Gastrocnemius medialis (tissue), 4 donors: ENCODE measurements at regions not wholly inside any gene's neighbourhood (a gene's known extent, or its start where the extent isn't known, plus 50 kb on each side); places are given as distances from the start of the nearest gene placed in this dataset.

ENCODE experiments used
- ATAC-seq, 2 donors: fragments of 150-250 bp; one replicate each; pipeline ENCODE4 v1.9.1; 2016
- DNase-seq, 2 donors: peaks; one replicate each; pipeline ENCODE4 v3.0.0-alpha.2; 2019
- H3K27ac ChIP-seq, 4 donors: fragments of 200-600 bp; sonication (generic); 1 replicate in 1 of 4; 2 replicates in 3 of 4; pipeline ENCODE4 v1.5.1; 2016 to 2018; ENCODE audit warnings: mild to moderate bottlenecking in 2 of 4, moderate library complexity in 1 of 4
- H3K27me3 ChIP-seq, 3 donors: fragments of 200-600 bp; sonication (generic) in 2 of 3; 1 replicate in 1 of 3; 2 replicates in 2 of 3; pipeline versions ENCODE4 v1.5.1 to v1.6.0; 2016 to 2019; ENCODE audit warnings: mild to moderate bottlenecking in 1 of 3, moderate library complexity in 1 of 3
- H3K36me3 ChIP-seq, 2 donors: fragments of 200-600 bp; sonication (generic) in 1 of 2; one replicate each; pipeline ENCODE4 v1.5.1; 2017 to 2018
- H3K4me1 ChIP-seq, 2 donors: fragments of 200-600 bp; sonication (generic) in 1 of 2; one replicate each; pipeline ENCODE4 v1.5.1; 2016 to 2017; ENCODE audit warnings: mild to moderate bottlenecking in 2 of 2
- H3K4me3 ChIP-seq, 4 donors: fragments of 200-600 bp; sonication (generic) in 3 of 4; 1 replicate in 1 of 4; 2 replicates in 3 of 4; pipeline ENCODE4 v1.5.1; 2016 to 2019; ENCODE audit warnings: mild to moderate bottlenecking in 2 of 4
- H3K9me3 ChIP-seq, 3 donors: fragments of 200-600 bp; sonication (generic) in 2 of 3; 1 replicate in 1 of 3; 2 replicates in 2 of 3; pipeline ENCODE4 v1.5.1; 2016 to 2019
- POLR2A ChIP-seq, 2 donors: fragments of 450-650 bp; IDR thresholded peaks; one replicate each; pipeline ENCODE4 v1.6.1; 2017; ENCODE audit warnings: antibody characterized with exemption in 2 of 2, mild to moderate bottlenecking in 2 of 2, moderate library complexity in 2 of 2
- in situ Hi-C, 4 donors: fragments of 200-750 bp; cut with MboI; loops; one replicate each; pipeline versions ENCODE4 v1.15.0 to v1.8.0; 2017; ENCODE audit warnings: low sequenced_read_pairs in 4 of 4
- intact Hi-C: fragments of 100-400 bp; cut with DNase I; formaldehyde crosslinking; loops from one replicate; pipeline ENCODE4 v1.15.1; 2023; ENCODE audit warnings: low total_unique reads
- TF ChIP-seq, protein P1 (sequence below), 5 experiments: fragments of 450-650 bp in 3 of 5; fragments of 200-600 bp in 2 of 5; sonication (generic) in 2 of 5; IDR thresholded peaks in 4 of 5; conservative IDR thresholded peaks in 1 of 5; 1 replicate in 4 of 5; 2 replicates in 1 of 5; pipeline ENCODE4 v1.5.1; 2016 to 2019; ENCODE audit warnings: antibody characterized with exemption in 5 of 5, mild to moderate bottlenecking in 3 of 5, moderate library complexity in 3 of 5

DNA sequence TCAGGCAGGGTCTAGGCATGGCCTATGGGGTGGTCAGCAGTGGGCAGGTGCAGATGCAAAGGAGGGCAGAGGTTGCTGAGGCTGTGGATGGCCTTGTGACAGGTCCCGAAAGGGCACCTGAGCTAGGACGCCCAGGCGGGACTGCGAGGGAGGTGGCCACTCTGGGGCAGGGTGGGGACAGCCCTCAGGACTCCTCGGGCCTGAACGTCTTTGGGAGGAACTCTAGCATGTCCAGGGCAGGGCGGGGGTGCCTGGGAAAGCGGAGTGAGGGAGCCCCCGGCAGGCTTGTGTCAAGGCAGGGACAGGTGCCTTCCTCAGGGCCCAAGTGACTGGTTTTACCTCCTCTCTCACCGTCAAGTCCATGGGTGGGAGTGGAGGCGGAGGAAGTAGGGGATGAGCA, 125.4 kb upstream of the WNT4 start:
- in situ Hi-C loops = no loop called here
- no peak overlapping the region for H3K4me3 ChIP-seq
- no peaks in the 10 kb centered on the region for H3K4me1 ChIP-seq
- no peaks in the 10 kb centered on the region for H3K9me3 ChIP-seq
- H3K27ac ChIP-seq = no peak overlapping the region
- DNase-seq (no peak), ATAC-seq (no peak)
- H3K36me3 ChIP-seq = no peaks in the 10 kb centered on the region
- intact Hi-C loops = no loop called here
- H3K27me3 ChIP-seq = peaks cover 0 to 10% (median 0%) of the 10 kb centered on the region in 3 donors
- TF ChIP-seq, protein P1, sequence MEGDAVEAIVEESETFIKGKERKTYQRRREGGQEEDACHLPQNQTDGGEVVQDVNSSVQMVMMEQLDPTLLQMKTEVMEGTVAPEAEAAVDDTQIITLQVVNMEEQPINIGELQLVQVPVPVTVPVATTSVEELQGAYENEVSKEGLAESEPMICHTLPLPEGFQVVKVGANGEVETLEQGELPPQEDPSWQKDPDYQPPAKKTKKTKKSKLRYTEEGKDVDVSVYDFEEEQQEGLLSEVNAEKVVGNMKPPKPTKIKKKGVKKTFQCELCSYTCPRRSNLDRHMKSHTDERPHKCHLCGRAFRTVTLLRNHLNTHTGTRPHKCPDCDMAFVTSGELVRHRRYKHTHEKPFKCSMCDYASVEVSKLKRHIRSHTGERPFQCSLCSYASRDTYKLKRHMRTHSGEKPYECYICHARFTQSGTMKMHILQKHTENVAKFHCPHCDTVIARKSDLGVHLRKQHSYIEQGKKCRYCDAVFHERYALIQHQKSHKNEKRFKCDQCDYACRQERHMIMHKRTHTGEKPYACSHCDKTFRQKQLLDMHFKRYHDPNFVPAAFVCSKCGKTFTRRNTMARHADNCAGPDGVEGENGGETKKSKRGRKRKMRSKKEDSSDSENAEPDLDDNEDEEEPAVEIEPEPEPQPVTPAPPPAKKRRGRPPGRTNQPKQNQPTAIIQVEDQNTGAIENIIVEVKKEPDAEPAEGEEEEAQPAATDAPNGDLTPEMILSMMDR (IDR thresholded peaks at IDR 0.05 in 4 of 5, conservative IDR thresholded peaks at IDR 0.05 in 1 of 5) = no peak
- TF ChIP-seq POLR2A (IDR thresholded peaks at IDR 0.05) = no peak

DNA sequence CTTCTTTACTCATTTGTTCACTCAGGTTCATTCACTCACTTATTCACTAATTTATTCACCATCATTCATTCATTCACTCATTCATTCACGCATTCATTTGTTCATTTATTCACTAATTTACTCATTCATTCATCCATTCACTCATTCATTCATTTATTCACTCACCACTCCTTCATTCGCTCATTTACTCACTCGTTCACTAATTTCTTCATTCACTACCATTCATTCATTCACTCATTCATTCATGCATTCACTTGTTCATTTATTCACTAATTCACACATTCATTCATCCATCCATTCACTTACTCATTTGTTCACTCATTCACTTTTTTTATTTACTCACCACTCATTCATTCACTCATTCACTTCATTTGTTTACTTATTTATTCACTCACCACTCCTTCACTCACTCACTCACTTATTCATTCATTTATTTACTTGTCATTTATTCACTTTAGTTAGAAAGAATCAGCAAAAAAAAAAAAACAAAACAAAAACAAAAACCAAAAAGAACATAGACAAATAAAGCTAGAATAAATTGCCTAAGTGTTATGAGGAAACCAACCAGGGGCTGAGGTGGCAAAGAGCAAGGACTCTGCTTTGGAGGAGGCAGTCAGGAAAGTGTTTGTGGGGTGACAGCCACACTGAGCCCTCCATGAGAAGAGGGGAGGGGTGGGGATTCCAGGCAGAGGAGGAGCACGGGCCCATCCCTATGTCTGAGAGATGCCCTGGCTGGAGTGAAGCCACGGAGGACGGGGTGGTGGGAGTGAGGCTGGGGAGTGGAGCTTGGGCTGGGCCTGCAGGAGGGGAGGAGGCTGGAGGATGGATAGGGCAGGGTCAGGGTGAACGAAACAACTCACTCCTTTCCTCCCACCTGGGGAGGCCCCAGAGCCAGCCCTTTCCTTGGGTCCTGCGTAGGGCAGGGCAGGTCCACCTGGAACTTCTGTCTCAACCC, 129.2 kb upstream of the WNT4 start:
- Histone ChIP-seq H3K27me3 (peaks cover 0 to 7% (median 0%) of the 10 kb centered on the region in 3 donors), H3K4me3 (no peak overlapping the region), H3K27ac (no peak overlapping the region), H3K4me1 (no peaks in the 10 kb centered on the region), H3K9me3 (no peaks in the 10 kb centered on the region), H3K36me3 (no peaks in the 10 kb centered on the region)
- no peak for DNase-seq
- intact Hi-C loops (loop anchor here (10.0 kb wide), 1 partner anchor 137 kb away; no protein-coding TSS in a partner anchor), in situ Hi-C loops (loop anchor here in 1 of 4 donors (10.0 kb wide), 1 partner anchor 167 kb away; no protein-coding TSS in a partner anchor)
- ATAC-seq = no peak
- no peak for TF ChIP-seq POLR2A (IDR thresholded peaks at IDR 0.05)
- TF ChIP-seq, protein P1 (IDR thresholded peaks at IDR 0.05 in 4 of 5, conservative IDR thresholded peaks at IDR 0.05 in 1 of 5) = no peak

DNA sequence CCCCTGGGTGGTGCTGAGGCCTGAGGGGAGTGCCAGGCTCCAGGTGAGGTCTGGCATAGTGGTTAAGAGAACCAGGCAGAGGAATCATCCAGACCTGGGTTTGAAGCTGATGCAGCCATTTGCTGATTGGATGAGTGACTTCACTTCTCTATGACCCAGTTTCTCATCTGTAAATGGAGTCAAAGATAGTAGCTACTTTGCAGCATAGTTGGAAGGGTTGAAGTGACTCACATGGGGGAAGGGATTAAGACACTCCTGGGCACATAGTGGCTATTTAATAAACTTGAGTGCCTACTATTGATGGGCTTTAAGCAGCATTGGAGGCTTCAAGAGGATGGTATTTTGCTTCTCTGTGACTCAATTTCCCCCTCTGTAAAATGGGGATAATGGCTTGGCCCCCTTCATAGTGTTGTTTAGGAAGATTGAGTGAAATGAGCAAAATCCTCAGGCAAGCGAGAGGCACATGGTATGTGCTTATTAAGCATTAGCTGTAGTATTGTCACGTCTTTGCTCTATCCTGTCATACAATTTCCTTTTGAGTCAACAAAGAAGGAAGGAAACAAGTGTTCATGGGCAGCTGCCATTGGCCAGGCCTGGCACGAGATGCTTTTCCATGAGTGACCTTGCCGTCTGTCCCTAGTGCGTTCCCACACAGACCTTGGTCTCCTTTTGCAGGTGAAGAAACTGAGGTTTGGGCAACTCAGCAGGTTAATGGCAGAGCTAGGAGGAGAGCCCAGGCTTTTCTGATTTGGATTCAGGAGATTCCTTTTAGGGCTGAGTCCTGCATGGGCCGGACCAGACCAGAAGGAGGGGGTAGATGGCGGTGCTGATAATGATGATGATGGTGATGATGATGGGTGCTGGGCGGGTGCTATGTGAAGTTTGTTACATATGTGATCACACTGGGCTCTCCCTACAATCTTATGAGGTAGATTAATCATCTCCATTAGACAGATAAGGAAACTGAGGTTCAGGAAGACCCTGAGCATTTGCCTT, 131.1 kb upstream of the WNT4 start:
- in situ Hi-C loops (loop anchor here in 1 of 4 donors (10.0 kb wide), 1 partner anchor 169 kb away; no protein-coding TSS in a partner anchor), intact Hi-C loops (loop anchor here (10.0 kb wide), 1 partner anchor 139 kb away; no protein-coding TSS in a partner anchor)
- no peak overlapping the region for H3K27ac ChIP-seq
- H3K27me3 ChIP-seq = peaks cover 0 to 5% (median 0%) of the 10 kb centered on the region in 3 donors
- H3K9me3 ChIP-seq = no peaks in the 10 kb centered on the region
- ATAC-seq (no peak), DNase-seq (no peak)
- TF ChIP-seq, protein P1 (IDR thresholded peaks at IDR 0.05 in 4 of 5, conservative IDR thresholded peaks at IDR 0.05 in 1 of 5) = no peak
- no peaks in the 10 kb centered on the region for H3K4me1 ChIP-seq
- no peaks in the 10 kb centered on the region for H3K36me3 ChIP-seq
- H3K4me3 ChIP-seq = no peak overlapping the region

DNA sequence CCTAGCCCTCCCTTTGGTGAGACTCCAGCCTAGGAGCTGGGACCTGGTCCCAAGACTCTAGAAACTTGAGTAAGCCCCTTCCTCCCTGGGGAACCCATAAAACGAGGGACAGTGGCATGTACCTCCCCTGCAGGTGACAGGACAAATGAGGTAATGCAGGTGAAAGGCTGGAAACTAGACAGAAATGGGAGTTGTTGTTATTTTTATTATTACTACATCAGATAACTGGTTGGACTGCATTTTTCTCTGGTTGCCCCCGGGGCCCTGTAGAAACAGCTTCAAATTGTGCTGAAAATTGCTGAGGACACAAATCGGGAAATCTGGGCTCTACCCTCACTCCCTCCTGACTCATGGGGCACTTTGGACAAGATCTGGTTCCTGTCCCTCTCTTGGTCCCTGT, 132.3 kb upstream of the WNT4 start:
- intact Hi-C loops = loop anchor here (10.0 kb wide), 1 partner anchor 140 kb away; no protein-coding TSS in a partner anchor

More for the DNA sequence above, 132.3 kb upstream of the WNT4 start:
- no peak overlapping the region for H3K4me3 ChIP-seq
- no peak for ATAC-seq
- peaks cover 0 to 5% (median 0%) of the 10 kb centered on the region in 3 donors for H3K27me3 ChIP-seq
- H3K27ac ChIP-seq = no peak overlapping the region
- H3K9me3 ChIP-seq = no peaks in the 10 kb centered on the region
- TF ChIP-seq, protein P1 (IDR thresholded peaks at IDR 0.05 in 4 of 5, conservative IDR thresholded peaks at IDR 0.05 in 1 of 5) = no peak
- TF ChIP-seq POLR2A (IDR thresholded peaks at IDR 0.05) = no peak
- DNase-seq = no peak
- no peaks in the 10 kb centered on the region for H3K4me1 ChIP-seq
- in situ Hi-C loops = loop anchor here in 1 of 4 donors (10.0 kb wide), 1 partner anchor 170 kb away; no protein-coding TSS in a partner anchor
- no peaks in the 10 kb centered on the region for H3K36me3 ChIP-seq
